ENCODE measurements at regions not wholly inside any gene's neighbourhood (a gene's known extent, or its start where the extent isn't known, plus 50 kb on each side); places are given as distances from the start of the nearest gene placed in this dataset.

DNA sequence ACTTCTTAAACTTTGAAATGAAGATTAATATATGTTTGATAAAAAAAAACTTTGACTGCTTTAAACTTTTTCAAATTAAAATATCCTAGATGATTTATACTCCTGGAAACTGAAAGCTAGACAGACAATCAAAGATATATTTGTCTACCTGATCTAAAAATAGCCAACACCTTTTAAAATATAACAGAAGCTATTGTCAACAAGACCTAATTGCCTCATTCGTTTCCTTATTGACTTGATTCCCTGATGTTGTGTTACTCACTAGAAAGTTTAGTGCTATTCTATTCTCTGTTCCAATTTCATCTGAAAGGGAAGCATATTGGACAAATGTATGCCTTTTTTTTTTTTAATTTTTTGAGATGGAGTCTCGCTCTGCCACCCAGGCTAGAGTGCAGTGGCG lies 445.6 kb upstream of the ADAMTS5 start:
- TF ChIP-seq POLR2A (IDR thresholded peaks at IDR 0.05; ENCODE audit: low read depth, low read length) (no peak), POLR2AphosphoS5 (IDR thresholded peaks at IDR 0.05; ENCODE audit: insufficient read depth, low read depth, low read length) (no peak), CTCF (IDR thresholded peaks at IDR 0.05; ENCODE audit: extremely low read depth in 1 of 2, insufficient read depth in 1 of 2, low read depth in 1 of 2, low read length in 2 of 2) (no peak), EZH2 (IDR thresholded peaks at IDR 0.05; ENCODE audit: borderline replicate concordance, low read depth, low read length, severe bottlenecking) (no peak), JUN (IDR thresholded peaks at IDR 0.05; ENCODE audit: borderline replicate concordance, insufficient read depth, insufficient read length, low read depth) (no peak)
- TF ChIP-seq, protein P1, sequence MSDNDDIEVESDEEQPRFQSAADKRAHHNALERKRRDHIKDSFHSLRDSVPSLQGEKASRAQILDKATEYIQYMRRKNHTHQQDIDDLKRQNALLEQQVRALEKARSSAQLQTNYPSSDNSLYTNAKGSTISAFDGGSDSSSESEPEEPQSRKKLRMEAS (IDR thresholded peaks at IDR 0.05; ENCODE audit: insufficient read depth, insufficient read length) = no peak
